ENCODE measurements at regions not wholly inside any gene's neighbourhood (a gene's known extent, or its start where the extent isn't known, plus 50 kb on each side); places are given as distances from the start of the nearest gene placed in this dataset.
"Not testable (repeated sequence)": the region's sequence is repeated elsewhere in the genome, so short reads cannot be mapped to it uniquely, and the experiment has no call there.

DNA sequence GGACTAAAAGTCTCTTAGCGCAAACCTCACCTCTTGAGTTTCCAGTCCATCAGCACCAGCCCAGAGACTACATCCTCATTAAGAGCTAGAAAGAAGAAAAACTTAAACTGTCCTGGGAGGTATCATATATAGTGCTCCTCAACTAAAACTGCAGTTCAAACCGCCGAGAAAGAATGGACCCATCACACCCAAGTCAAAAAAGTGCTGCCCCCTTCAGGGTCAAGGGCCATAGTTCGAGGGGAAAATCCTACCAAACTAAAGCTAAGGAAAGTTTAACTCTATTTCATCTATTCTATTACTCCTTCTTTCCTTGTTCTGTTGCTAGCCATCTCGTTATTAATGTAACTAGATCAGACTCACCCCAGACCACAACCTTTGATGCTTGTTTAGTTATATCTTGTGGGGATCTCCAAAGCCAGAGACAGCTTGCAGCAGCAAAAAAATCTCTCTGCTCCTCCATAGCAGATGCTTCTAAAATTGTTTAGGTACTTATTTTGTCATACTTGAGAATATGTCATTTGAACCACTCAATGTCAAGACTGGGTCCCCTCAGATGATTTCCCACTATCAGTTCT is 134.5 kb upstream of the RMP24 start:
- Histone ChIP-seq H3K9me3 (peaks cover 0 to 1% (median 0%) of the 10 kb centered on the region in 12 donors), H3K4me3 (no peak overlapping the region), H3K27ac (no peak overlapping the region), H3K36me3 (no peaks in the 10 kb centered on the region), H3K4me1 (peaks cover 0 to 14% (median 0%) of the 10 kb centered on the region in 12 donors), H3K27me3 (no peaks in the 10 kb centered on the region)
- 80 to 90% (median 83%) methylated on average over 5 of the region's 5 CpGs for WGBS, 4 donors
- intact Hi-C loops (cut with DNase I): loop anchor here in 1 of 10 donors (10.0 kb wide), 1 partner anchor 63 kb away; no protein-coding TSS in a partner anchor
- DNase-seq (no peak), ATAC-seq (no peak)
- TF ChIP-seq, protein P1, sequence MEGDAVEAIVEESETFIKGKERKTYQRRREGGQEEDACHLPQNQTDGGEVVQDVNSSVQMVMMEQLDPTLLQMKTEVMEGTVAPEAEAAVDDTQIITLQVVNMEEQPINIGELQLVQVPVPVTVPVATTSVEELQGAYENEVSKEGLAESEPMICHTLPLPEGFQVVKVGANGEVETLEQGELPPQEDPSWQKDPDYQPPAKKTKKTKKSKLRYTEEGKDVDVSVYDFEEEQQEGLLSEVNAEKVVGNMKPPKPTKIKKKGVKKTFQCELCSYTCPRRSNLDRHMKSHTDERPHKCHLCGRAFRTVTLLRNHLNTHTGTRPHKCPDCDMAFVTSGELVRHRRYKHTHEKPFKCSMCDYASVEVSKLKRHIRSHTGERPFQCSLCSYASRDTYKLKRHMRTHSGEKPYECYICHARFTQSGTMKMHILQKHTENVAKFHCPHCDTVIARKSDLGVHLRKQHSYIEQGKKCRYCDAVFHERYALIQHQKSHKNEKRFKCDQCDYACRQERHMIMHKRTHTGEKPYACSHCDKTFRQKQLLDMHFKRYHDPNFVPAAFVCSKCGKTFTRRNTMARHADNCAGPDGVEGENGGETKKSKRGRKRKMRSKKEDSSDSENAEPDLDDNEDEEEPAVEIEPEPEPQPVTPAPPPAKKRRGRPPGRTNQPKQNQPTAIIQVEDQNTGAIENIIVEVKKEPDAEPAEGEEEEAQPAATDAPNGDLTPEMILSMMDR (IDR thresholded peaks at IDR 0.05): no peak
- no peak for TF ChIP-seq POLR2A (IDR thresholded peaks at IDR 0.05)

DNA sequence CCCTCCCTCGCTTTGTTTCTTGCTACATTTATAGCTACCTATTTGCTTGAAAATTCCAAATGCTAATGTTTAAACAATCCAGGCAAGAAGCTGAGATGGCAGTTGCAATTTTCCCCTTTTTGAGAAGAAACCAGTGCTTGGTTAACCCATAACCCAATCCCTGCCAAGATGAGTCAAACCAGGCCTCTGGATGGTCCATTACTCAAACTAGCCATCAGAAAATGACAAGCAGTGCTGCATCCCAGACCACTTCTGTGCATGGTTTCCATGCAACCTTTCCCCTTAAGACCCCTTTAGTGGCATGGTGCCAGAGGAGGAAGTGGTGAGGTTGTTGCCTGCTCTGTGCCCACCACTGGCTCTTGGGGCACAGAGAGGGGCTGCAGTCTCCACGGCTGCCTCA is 131.2 kb upstream of the RMP24 start:
- ATAC-seq (no peak), DNase-seq (no peak)
- Histone ChIP-seq H3K27me3 (no peaks in the 10 kb centered on the region), H3K4me3 (no peak overlapping the region), H3K4me1 (peaks cover 0 to 4% (median 0%) of the 10 kb centered on the region in 12 donors), H3K27ac (no peak overlapping the region), H3K36me3 (no peaks in the 10 kb centered on the region), H3K9me3 (no peaks in the 10 kb centered on the region)
- TF ChIP-seq, protein P1 (IDR thresholded peaks at IDR 0.05): no peak
- no peak for TF ChIP-seq POLR2A (IDR thresholded peaks at IDR 0.05)
- WGBS, 4 donors: 76 to 89% (median 87%) methylated on average over 2 of the region's 2 CpGs
- intact Hi-C loops (cut with DNase I): loop anchor here in 1 of 10 donors (10.0 kb wide), 1 partner anchor 56 kb away; no protein-coding TSS in a partner anchor

DNA sequence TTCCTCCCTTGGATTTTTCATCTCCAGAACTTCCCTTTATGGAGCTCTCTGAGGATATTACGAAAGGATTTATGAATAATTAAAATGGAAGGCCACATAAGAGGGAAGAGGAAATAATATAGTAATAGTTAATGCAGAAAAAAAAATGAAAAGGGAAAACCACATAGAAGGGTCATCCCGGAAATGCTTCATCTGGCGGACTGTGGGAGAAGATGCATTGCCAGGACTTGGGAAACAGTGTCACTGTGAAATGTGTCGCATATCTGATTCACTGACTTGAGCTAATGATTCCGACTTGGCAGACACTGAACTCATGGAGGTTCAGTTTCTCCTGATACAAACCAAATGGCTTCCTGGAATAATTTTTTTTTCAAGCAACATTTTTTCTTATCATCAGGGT is 129.9 kb upstream of the RMP24 start:
- no peaks in the 10 kb centered on the region for H3K36me3 ChIP-seq
- H3K4me1 ChIP-seq: no peaks in the 10 kb centered on the region
- TF ChIP-seq, protein P1 (IDR thresholded peaks at IDR 0.05): no peak
- TF ChIP-seq POLR2A (IDR thresholded peaks at IDR 0.05): no peak
- no peak overlapping the region for H3K4me3 ChIP-seq
- WGBS, 4 donors: 59 to 69% (median 62%) methylated on average over 5 of the region's 5 CpGs
- ATAC-seq (no peak), DNase-seq (no peak)
- no peaks in the 10 kb centered on the region for H3K9me3 ChIP-seq
- intact Hi-C loops (cut with DNase I): loop anchor here in 1 of 10 donors (10.0 kb wide), 1 partner anchor 58 kb away; no protein-coding TSS in a partner anchor
- H3K27ac ChIP-seq: no peak overlapping the region
- H3K27me3 ChIP-seq: no peaks in the 10 kb centered on the region

GRCh38 chr18:35848321-35848720 is 124.2 kb upstream of the RMP24 start:
- not testable (repeated sequence) for DNase-seq, H3K9me3 ChIP-seq, H3K36me3 ChIP-seq, H3K27ac ChIP-seq, H3K27me3 ChIP-seq, H3K4me1 ChIP-seq, ATAC-seq, H3K4me3 ChIP-seq
- intact Hi-C loops (cut with DNase I): loop anchor here in 1 of 10 donors (10.0 kb wide), 1 partner anchor 64 kb away; no protein-coding TSS in a partner anchor
- 78 to 88% (median 83%) methylated on average over 5 of the region's 5 CpGs for WGBS, 4 donors

- H3K9me3 ChIP-seq: not testable (repeated sequence)
- intact Hi-C loops (cut with DNase I): loop anchor here in 1 of 10 donors (10.0 kb wide), 1 partner anchor 64 kb away; no protein-coding TSS in a partner anchor
Measured at GRCh38 chr18:35849241-35849640, 123.2 kb upstream of the RMP24 start.

More at GRCh38 chr18:35849241-35849640, 123.2 kb upstream of the RMP24 start:
- not testable (repeated sequence) for H3K27ac ChIP-seq, H3K36me3 ChIP-seq, ATAC-seq, H3K4me3 ChIP-seq, H3K4me1 ChIP-seq, H3K27me3 ChIP-seq, DNase-seq
- 62 to 72% (median 67%) methylated on average over 2 of the region's 2 CpGs for WGBS, 4 donors

Data from heart left ventricle (tissue), 16 donors.